Adipose tissue (tissue), 3 donors: ENCODE measurements at regions not wholly inside any gene's neighbourhood (a gene's known extent, or its start where the extent isn't known, plus 50 kb on each side); places are given as distances from the start of the nearest gene placed in this dataset.

Experiments
- H3K27ac ChIP-seq: one replicate; pipeline ENCODE4 v1.5.1; 2013; ENCODE audit warnings: low read depth, low read length
- WGBS, 3 donors: extraction: QIAGEN DNeasy Blood & Tissue Kit; methylation state at CpG; one replicate each; pipeline ENCODE4 v1.1.7; 2013; 5-methylcytosine and 5-hydroxymethylcytosine counted together
- donor health status: healthy with polysubstance abuse.
- donor health status: Bipolar disorder and iron deficiency.
- donor health status: healthy.

- H3K27ac ChIP-seq, result no peak overlapping the region
- 94 to 100% (median 98%) methylated on average over 2 of the region's 2 CpGs for WGBS, 3 donors
These were observed 55.2 kb upstream of the RTN4 start for GRCh38 chr2:55105456-55105855.

- 32 to 65% (median 46%) methylated on average over 3 of the region's 3 CpGs for WGBS, 3 donors
- no peak overlapping the region for H3K27ac ChIP-seq
These were observed 52.8 kb upstream of the RTN4 start for GRCh38 chr2:55103046-55103445.

- WGBS, 3 donors, result 58 to 75% (median 73%) methylated on average over 4 of the region's 4 CpGs
- no peak overlapping the region for H3K27ac ChIP-seq
These were observed 52.0 kb upstream of the RTN4 start for GRCh38 chr2:55102056-55102812.

- no peak overlapping the region for H3K27ac ChIP-seq
These were observed 51.2 kb upstream of the RTN4 start for GRCh38 chr2:55101466-55101865.

GRCh38 chr2:55099878-55100820, 49.9 kb upstream of the RTN4 start:
- no peak overlapping the region for H3K27ac ChIP-seq
- whole genome bisulfite sequencing, 3 donors, result 22 to 56% (median 26%) methylated on average over 5 of the region's 5 CpGs
